ENCODE measurements at regions not wholly inside any gene's neighbourhood (a gene's known extent, or its start where the extent isn't known, plus 50 kb on each side); places are given as distances from the start of the nearest gene placed in this dataset.

DNA sequence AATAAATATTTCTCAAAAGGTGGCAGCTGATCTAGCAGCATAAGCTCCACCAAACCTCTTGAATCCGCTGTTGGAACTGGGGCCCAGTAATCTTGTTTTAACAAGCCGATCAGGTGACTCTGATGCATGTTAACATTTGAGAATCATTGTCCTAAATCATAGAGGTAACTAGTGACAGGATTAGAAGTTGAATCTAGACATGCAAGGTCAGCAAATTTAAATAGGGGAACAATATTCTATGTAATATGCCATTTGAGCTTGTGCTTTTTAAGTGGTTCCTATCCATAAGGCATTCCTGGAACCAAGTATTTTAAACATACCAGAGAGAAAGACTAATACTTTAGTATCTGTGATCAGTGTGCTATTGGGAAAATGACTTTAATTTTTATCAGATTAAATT is 412.8 kb downstream of the PYDC2 start:
- Histone ChIP-seq H3K4me2 (ENCODE audit: insufficient read depth, low read length, poor library complexity, severe bottlenecking) (no peak overlapping the region), H3K23ac (ENCODE audit: low read depth, low read length, poor library complexity) (no peak overlapping the region), H3K4me1 (ENCODE audit: control insufficient read depth in 2 of 2, insufficient read depth in 1 of 2, low read depth in 1 of 2, low read length in 2 of 2) (peaks cover 2 to 3% of the 10 kb centered on the region in 2 donors), H3K27ac (replicated peaks; ENCODE audit: low read length) (no peak overlapping the region), H3K36me3 (replicated peaks in 1 of 2; ENCODE audit: control insufficient read depth in 2 of 2, insufficient read depth in 2 of 2, low read length in 2 of 2) (no peaks in the 10 kb centered on the region), H3K9ac (ENCODE audit: low read depth, low read length, poor library complexity) (no peak overlapping the region), H2BK120ac (ENCODE audit: low read depth, low read length) (no peak overlapping the region), H2BK5ac (ENCODE audit: low read length) (no peak overlapping the region), H2AFZ (ENCODE audit: low read length) (no peak overlapping the region), H3K14ac (ENCODE audit: low read length) (no peak overlapping the region), H4K91ac (ENCODE audit: low read depth, low read length, poor library complexity) (no peak overlapping the region), H3K9me3 (replicated peaks in 1 of 2; ENCODE audit: control insufficient read depth in 2 of 2, insufficient read depth in 1 of 2, low read depth in 1 of 2, low read length in 2 of 2) (no peaks in the 10 kb centered on the region), H3K79me1 (ENCODE audit: low read depth, low read length) (no peaks in the 10 kb centered on the region), H2AK5ac (ENCODE audit: low read depth, low read length) (no peak overlapping the region), H3K4me3 (ENCODE audit: low read length in 2 of 2) (no peak overlapping the region), H2BK15ac (ENCODE audit: low read length) (no peak overlapping the region), H2BK12ac (ENCODE audit: low read length) (no peak overlapping the region), H3K4ac (ENCODE audit: low read length) (no peak overlapping the region), H3K18ac (ENCODE audit: low read length) (no peak overlapping the region), H4K8ac (ENCODE audit: low read depth, low read length) (no peak overlapping the region), H3K27me3 (ENCODE audit: control insufficient read depth in 3 of 3, insufficient read depth in 3 of 3, low read depth in 1 of 3, low read length in 3 of 3) (no peaks in the 10 kb centered on the region)
- no CpG with 5 or more reads among the region's 2 CpGs for WGBS, 2 donors (ENCODE audit: extremely low coverage in 2 of 2, insufficient read length in 2 of 2, insufficient replicate concordance in 1 of 2)
- DNase-seq (ENCODE audit: low spot score) = no peak

GRCh38 chr3:191882289-191882688 is 421.3 kb downstream of the PYDC2 start:
- Histone ChIP-seq H3K79me1 (ENCODE audit: low read depth, low read length) (no peaks in the 10 kb centered on the region), H3K14ac (ENCODE audit: low read length) (no peak overlapping the region), H3K9ac (ENCODE audit: low read depth, low read length, poor library complexity) (no peak overlapping the region), H3K4me2 (ENCODE audit: insufficient read depth, low read length, poor library complexity, severe bottlenecking) (no peak overlapping the region), H4K91ac (ENCODE audit: low read depth, low read length, poor library complexity) (no peak overlapping the region), H2BK5ac (ENCODE audit: low read length) (no peak overlapping the region), H3K27ac (replicated peaks; ENCODE audit: low read length) (no peak overlapping the region), H2BK15ac (ENCODE audit: low read length) (no peak overlapping the region), H4K8ac (ENCODE audit: low read depth, low read length) (no peak overlapping the region), H2BK120ac (ENCODE audit: low read depth, low read length) (no peak overlapping the region), H2BK12ac (ENCODE audit: low read length) (no peak overlapping the region), H3K36me3 (replicated peaks in 1 of 2; ENCODE audit: control insufficient read depth in 2 of 2, insufficient read depth in 2 of 2, low read length in 2 of 2) (no peaks in the 10 kb centered on the region), H3K27me3 (ENCODE audit: control insufficient read depth in 3 of 3, insufficient read depth in 3 of 3, low read depth in 1 of 3, low read length in 3 of 3) (no peaks in the 10 kb centered on the region), H2AFZ (ENCODE audit: low read length) (no peak overlapping the region), H2AK5ac (ENCODE audit: low read depth, low read length) (no peak overlapping the region), H3K18ac (ENCODE audit: low read length) (no peak overlapping the region), H3K9me3 (replicated peaks in 1 of 2; ENCODE audit: control insufficient read depth in 2 of 2, insufficient read depth in 1 of 2, low read depth in 1 of 2, low read length in 2 of 2) (no peaks in the 10 kb centered on the region), H3K4me1 (ENCODE audit: control insufficient read depth in 2 of 2, insufficient read depth in 1 of 2, low read depth in 1 of 2, low read length in 2 of 2) (peaks cover 0 to 8% of the 10 kb centered on the region in 2 donors), H3K4me3 (ENCODE audit: low read length in 2 of 2) (no peak overlapping the region), H3K23ac (ENCODE audit: low read depth, low read length, poor library complexity) (no peak overlapping the region), H3K4ac (ENCODE audit: low read length) (no peak overlapping the region)
- no CpG with 5 or more reads among the region's 3 CpGs for WGBS, 2 donors (ENCODE audit: extremely low coverage in 2 of 2, insufficient read length in 2 of 2, insufficient replicate concordance in 1 of 2)
- no peak for DNase-seq (ENCODE audit: low spot score)

DNA sequence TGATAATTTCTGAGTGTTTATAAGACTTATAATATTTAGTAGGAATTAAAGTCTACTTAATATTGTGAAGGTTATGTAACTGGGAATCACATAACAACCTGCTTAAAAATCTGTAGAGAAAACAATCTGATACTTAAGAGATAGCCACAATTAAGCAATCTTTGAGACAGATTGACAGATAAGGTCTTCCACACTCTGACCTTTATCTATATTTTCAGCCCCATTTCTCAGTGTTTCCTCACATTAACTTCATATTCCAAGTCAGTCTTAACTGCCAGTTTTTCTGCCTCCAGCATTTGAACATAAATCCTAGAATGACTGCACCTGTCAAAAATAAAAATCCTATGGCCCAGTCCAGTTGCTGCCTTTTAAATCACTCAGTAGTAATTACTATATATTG is 423.2 kb downstream of the PYDC2 start:
- Histone ChIP-seq H3K4ac (ENCODE audit: low read length) (no peak overlapping the region), H2BK12ac (ENCODE audit: low read length) (no peak overlapping the region), H2BK15ac (ENCODE audit: low read length) (no peak overlapping the region), H3K14ac (ENCODE audit: low read length) (no peak overlapping the region), H2AK5ac (ENCODE audit: low read depth, low read length) (no peak overlapping the region), H2BK5ac (ENCODE audit: low read length) (no peak overlapping the region), H3K18ac (ENCODE audit: low read length) (no peak overlapping the region), H3K27ac (replicated peaks; ENCODE audit: low read length) (no peak overlapping the region), H3K9ac (ENCODE audit: low read depth, low read length, poor library complexity) (no peak overlapping the region), H4K91ac (ENCODE audit: low read depth, low read length, poor library complexity) (no peak overlapping the region), H3K36me3 (replicated peaks in 1 of 2; ENCODE audit: control insufficient read depth in 2 of 2, insufficient read depth in 2 of 2, low read length in 2 of 2) (no peaks in the 10 kb centered on the region), H3K4me3 (ENCODE audit: low read length in 2 of 2) (no peak overlapping the region), H2BK120ac (ENCODE audit: low read depth, low read length) (no peak overlapping the region), H3K79me1 (ENCODE audit: low read depth, low read length) (no peaks in the 10 kb centered on the region), H3K4me2 (ENCODE audit: insufficient read depth, low read length, poor library complexity, severe bottlenecking) (no peak overlapping the region), H3K27me3 (ENCODE audit: control insufficient read depth in 3 of 3, insufficient read depth in 3 of 3, low read depth in 1 of 3, low read length in 3 of 3) (no peaks in the 10 kb centered on the region), H3K23ac (ENCODE audit: low read depth, low read length, poor library complexity) (no peak overlapping the region), H4K8ac (ENCODE audit: low read depth, low read length) (no peak overlapping the region), H3K9me3 (replicated peaks in 1 of 2; ENCODE audit: control insufficient read depth in 2 of 2, insufficient read depth in 1 of 2, low read depth in 1 of 2, low read length in 2 of 2) (no peaks in the 10 kb centered on the region), H3K4me1 (ENCODE audit: control insufficient read depth in 2 of 2, insufficient read depth in 1 of 2, low read depth in 1 of 2, low read length in 2 of 2) (peaks cover 0 to 8% of the 10 kb centered on the region in 2 donors), H2AFZ (ENCODE audit: low read length) (no peak overlapping the region)
- no peak for DNase-seq (ENCODE audit: low spot score)

DNA sequence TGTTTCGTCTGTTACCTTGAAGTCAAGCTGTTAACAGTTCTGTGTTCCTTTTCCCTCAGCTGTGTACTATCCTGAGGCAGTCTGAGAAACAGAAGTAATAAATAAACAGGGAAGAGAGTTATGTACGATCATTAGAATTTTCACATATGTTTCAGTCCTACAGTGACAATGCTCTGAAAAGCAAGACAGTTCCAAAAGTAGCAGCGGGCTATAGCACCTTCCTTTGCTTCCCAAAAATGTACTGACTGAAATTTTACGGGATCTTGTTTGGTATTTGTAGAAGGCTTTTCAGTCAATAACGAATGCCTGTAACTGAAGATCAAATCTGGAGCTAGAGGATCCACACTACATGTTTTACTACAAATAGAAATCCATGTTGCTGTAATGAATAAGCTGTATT is 428.1 kb downstream of the PYDC2 start:
- Histone ChIP-seq H2BK15ac (ENCODE audit: low read length) (no peak overlapping the region), H4K8ac (ENCODE audit: low read depth, low read length) (no peak overlapping the region), H2AK5ac (ENCODE audit: low read depth, low read length) (no peak overlapping the region), H3K4me1 (ENCODE audit: control insufficient read depth in 2 of 2, insufficient read depth in 1 of 2, low read depth in 1 of 2, low read length in 2 of 2) (no peaks in the 10 kb centered on the region), H2BK5ac (ENCODE audit: low read length) (no peak overlapping the region), H3K36me3 (replicated peaks in 1 of 2; ENCODE audit: control insufficient read depth in 2 of 2, insufficient read depth in 2 of 2, low read length in 2 of 2) (no peaks in the 10 kb centered on the region), H3K4me3 (ENCODE audit: low read length in 2 of 2) (no peak overlapping the region), H3K27me3 (ENCODE audit: control insufficient read depth in 3 of 3, insufficient read depth in 3 of 3, low read depth in 1 of 3, low read length in 3 of 3) (no peaks in the 10 kb centered on the region), H3K4ac (ENCODE audit: low read length) (no peak overlapping the region), H3K27ac (replicated peaks; ENCODE audit: low read length) (no peak overlapping the region), H3K4me2 (ENCODE audit: insufficient read depth, low read length, poor library complexity, severe bottlenecking) (no peak overlapping the region), H3K18ac (ENCODE audit: low read length) (no peak overlapping the region), H2AFZ (ENCODE audit: low read length) (peak overlapping the region; percentile 62), H4K91ac (ENCODE audit: low read depth, low read length, poor library complexity) (no peak overlapping the region), H2BK12ac (ENCODE audit: low read length) (no peak overlapping the region), H3K9ac (ENCODE audit: low read depth, low read length, poor library complexity) (no peak overlapping the region), H3K9me3 (replicated peaks in 1 of 2; ENCODE audit: control insufficient read depth in 2 of 2, insufficient read depth in 1 of 2, low read depth in 1 of 2, low read length in 2 of 2) (no peaks in the 10 kb centered on the region), H3K23ac (ENCODE audit: low read depth, low read length, poor library complexity) (no peak overlapping the region), H2BK120ac (ENCODE audit: low read depth, low read length) (no peak overlapping the region), H3K14ac (ENCODE audit: low read length) (no peak overlapping the region), H3K79me1 (ENCODE audit: low read depth, low read length) (no peaks in the 10 kb centered on the region)
- DNase-seq (ENCODE audit: low spot score) = no peak
- WGBS, 2 donors (ENCODE audit: extremely low coverage in 2 of 2, insufficient read length in 2 of 2, insufficient replicate concordance in 1 of 2) = no CpG with 5 or more reads among the region's 5 CpGs

Measured in neuronal stem cell (in vitro differentiated cells).